ENCODE measurements at regions not wholly inside any gene's neighbourhood (a gene's known extent, or its start where the extent isn't known, plus 50 kb on each side); places are given as distances from the start of the nearest gene placed in this dataset.

GRCh38 chr15:20346082-20346805 is 195.4 kb downstream of the GOLGA6L6 start:
- TF ChIP-seq, protein P1, sequence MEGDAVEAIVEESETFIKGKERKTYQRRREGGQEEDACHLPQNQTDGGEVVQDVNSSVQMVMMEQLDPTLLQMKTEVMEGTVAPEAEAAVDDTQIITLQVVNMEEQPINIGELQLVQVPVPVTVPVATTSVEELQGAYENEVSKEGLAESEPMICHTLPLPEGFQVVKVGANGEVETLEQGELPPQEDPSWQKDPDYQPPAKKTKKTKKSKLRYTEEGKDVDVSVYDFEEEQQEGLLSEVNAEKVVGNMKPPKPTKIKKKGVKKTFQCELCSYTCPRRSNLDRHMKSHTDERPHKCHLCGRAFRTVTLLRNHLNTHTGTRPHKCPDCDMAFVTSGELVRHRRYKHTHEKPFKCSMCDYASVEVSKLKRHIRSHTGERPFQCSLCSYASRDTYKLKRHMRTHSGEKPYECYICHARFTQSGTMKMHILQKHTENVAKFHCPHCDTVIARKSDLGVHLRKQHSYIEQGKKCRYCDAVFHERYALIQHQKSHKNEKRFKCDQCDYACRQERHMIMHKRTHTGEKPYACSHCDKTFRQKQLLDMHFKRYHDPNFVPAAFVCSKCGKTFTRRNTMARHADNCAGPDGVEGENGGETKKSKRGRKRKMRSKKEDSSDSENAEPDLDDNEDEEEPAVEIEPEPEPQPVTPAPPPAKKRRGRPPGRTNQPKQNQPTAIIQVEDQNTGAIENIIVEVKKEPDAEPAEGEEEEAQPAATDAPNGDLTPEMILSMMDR (IDR thresholded peaks at IDR 0.05): no peak
- TF ChIP-seq TCF7L2 (IDR thresholded peaks at IDR 0.05; ENCODE audit: low read depth, low read length) (no peak), REST (IDR thresholded peaks at IDR 0.05; ENCODE audit: insufficient read depth in 1 of 2, low read depth in 2 of 2, low read length in 1 of 2) (no peak), SIN3A (IDR thresholded peaks at IDR 0.05; ENCODE audit: borderline replicate concordance, insufficient read depth, low read depth, low read length) (no peak), POLR2AphosphoS5 (IDR thresholded peaks at IDR 0.05; ENCODE audit: low read depth, low read length) (no peak)

Data from Panc1 (cell line).